ENCODE measurements at regions not wholly inside any gene's neighbourhood (a gene's known extent, or its start where the extent isn't known, plus 50 kb on each side); places are given as distances from the start of the nearest gene placed in this dataset.
"Not testable (repeated sequence)": the region's sequence is repeated elsewhere in the genome, so short reads cannot be mapped to it uniquely, and the experiment has no call there.

DNA sequence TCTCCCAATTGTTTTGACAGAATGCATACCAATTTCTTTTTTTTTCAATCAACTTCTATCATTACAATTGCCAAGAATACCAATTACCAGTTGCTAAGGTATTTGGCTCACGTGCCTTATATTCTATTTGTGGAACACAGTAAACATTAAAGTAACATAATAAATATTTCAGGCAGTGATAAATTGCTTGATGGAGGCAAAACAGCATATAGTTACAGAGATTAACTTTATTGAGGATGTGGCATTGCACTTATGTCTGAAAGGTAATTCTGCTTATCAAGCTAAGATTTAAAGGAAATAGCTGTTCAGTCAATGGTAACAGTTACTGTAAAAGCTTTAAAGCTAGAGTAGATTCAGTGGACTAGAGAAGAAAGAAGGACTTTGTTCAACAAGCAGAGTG is 1107.8 kb downstream of the FSCB start:
- H3K27me3 Mint-ChIP-seq (ENCODE audit: low read depth) = no peaks in the 10 kb centered on the region
- H3K4me1 Mint-ChIP-seq (ENCODE audit: low read depth) = no peaks in the 10 kb centered on the region
- no peak overlapping the region for H3K27ac Mint-ChIP-seq (ENCODE audit: unreplicated experiment)
- no peaks in the 10 kb centered on the region for H3K36me3 Mint-ChIP-seq (ENCODE audit: low read depth)
- TF ChIP-seq CTCF (IDR thresholded peaks at IDR 0.05) = no peak
- no peak for DNase-seq (ENCODE audit: low spot score)
- H3K9me3 Mint-ChIP-seq (ENCODE audit: low read depth) = peaks cover 5% of the 10 kb centered on the region
- no peak overlapping the region for H3K4me3 Mint-ChIP-seq (ENCODE audit: unreplicated experiment)

- H3K27ac Mint-ChIP-seq (ENCODE audit: unreplicated experiment); H3K4me1 Mint-ChIP-seq (ENCODE audit: low read depth); H3K36me3 Mint-ChIP-seq (ENCODE audit: low read depth); H3K4me3 Mint-ChIP-seq (ENCODE audit: unreplicated experiment); H3K27me3 Mint-ChIP-seq (ENCODE audit: low read depth); DNase-seq (ENCODE audit: low spot score); H3K9me3 Mint-ChIP-seq (ENCODE audit: low read depth): not testable (repeated sequence)
Observed at GRCh38 chr14:43370565-43370896, 1136.6 kb downstream of the FSCB start.

GRCh38 chr14:43369710-43370564 is 1137.1 kb downstream of the FSCB start:
- DNase-seq (ENCODE audit: low spot score) = no peak
- H3K27ac Mint-ChIP-seq (ENCODE audit: unreplicated experiment) = no peak overlapping the region
- H3K4me3 Mint-ChIP-seq (ENCODE audit: unreplicated experiment) = no peak overlapping the region
- TF ChIP-seq CTCF (IDR thresholded peaks at IDR 0.05) = no peak
- H3K9me3 Mint-ChIP-seq (ENCODE audit: low read depth) = peaks cover 5% of the 10 kb centered on the region
- no peaks in the 10 kb centered on the region for H3K36me3 Mint-ChIP-seq (ENCODE audit: low read depth)
- no peaks in the 10 kb centered on the region for H3K27me3 Mint-ChIP-seq (ENCODE audit: low read depth)
- no peaks in the 10 kb centered on the region for H3K4me1 Mint-ChIP-seq (ENCODE audit: low read depth)

GRCh38 chr14:43362586-43362985 is 1144.5 kb downstream of the FSCB start:
- no peaks in the 10 kb centered on the region for H3K27me3 Mint-ChIP-seq (ENCODE audit: low read depth)
- H3K4me3 Mint-ChIP-seq (ENCODE audit: unreplicated experiment) = no peak overlapping the region
- H3K27ac Mint-ChIP-seq (ENCODE audit: unreplicated experiment) = no peak overlapping the region
- TF ChIP-seq CTCF (IDR thresholded peaks at IDR 0.05) = no peak
- peaks cover 3% of the 10 kb centered on the region for H3K9me3 Mint-ChIP-seq (ENCODE audit: low read depth)
- DNase-seq (ENCODE audit: low spot score) = no peak
- H3K36me3 Mint-ChIP-seq (ENCODE audit: low read depth) = no peaks in the 10 kb centered on the region
- no peaks in the 10 kb centered on the region for H3K4me1 Mint-ChIP-seq (ENCODE audit: low read depth)

DNA sequence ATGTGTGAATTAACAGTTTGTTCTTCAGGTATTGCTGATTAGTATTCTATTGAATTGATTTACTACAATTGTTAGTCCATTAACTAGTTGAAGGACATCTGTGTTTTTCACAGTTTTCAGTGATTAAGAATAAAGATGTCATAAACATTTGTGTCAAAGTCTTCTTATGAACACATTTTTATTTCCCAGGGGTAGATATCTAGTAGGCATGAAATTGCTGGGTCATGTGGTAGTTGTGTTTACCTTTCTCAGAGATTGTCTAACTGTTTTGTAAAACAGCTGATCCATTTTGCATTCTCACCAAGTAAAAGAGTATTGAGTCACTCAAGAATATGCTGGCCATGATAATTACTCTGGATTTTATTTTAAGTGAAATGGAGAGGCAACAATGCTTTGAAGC is 1145.3 kb downstream of the FSCB start:
- H3K9me3 Mint-ChIP-seq (ENCODE audit: low read depth) = peaks cover 3% of the 10 kb centered on the region
- H3K4me1 Mint-ChIP-seq (ENCODE audit: low read depth) = no peaks in the 10 kb centered on the region
- no peak for DNase-seq (ENCODE audit: low spot score)
- TF ChIP-seq CTCF (IDR thresholded peaks at IDR 0.05) = no peak
- no peaks in the 10 kb centered on the region for H3K36me3 Mint-ChIP-seq (ENCODE audit: low read depth)
- no peaks in the 10 kb centered on the region for H3K27me3 Mint-ChIP-seq (ENCODE audit: low read depth)
- H3K27ac Mint-ChIP-seq (ENCODE audit: unreplicated experiment) = no peak overlapping the region
- no peak overlapping the region for H3K4me3 Mint-ChIP-seq (ENCODE audit: unreplicated experiment)

DNA sequence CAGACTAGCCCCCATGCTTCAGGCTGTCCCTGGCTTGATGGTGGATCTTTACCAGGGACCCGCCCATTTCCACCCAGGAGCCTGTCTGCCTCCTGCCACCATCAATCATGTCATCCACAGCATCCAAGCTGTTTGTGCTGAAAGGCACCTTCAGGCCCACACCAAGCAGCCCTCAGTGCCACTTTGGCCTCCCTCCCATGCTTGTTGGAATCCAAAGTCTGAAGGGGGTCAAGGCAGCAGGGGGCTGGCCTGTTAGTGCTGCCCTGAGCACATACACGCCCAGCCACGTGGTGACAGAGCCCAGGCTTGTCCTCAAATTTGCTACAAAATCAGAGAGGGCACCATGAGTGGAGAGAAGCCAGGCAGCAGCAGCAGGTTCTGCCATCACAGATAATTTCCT is 1146.8 kb downstream of the FSCB start:
- TF ChIP-seq CTCF (IDR thresholded peaks at IDR 0.05) = no peak

More for the DNA sequence above, 1146.8 kb downstream of the FSCB start:
- Mint-ChIP-seq H3K4me3 (ENCODE audit: unreplicated experiment) (no peak overlapping the region), H3K36me3 (ENCODE audit: low read depth) (no peaks in the 10 kb centered on the region), H3K27ac (ENCODE audit: unreplicated experiment) (no peak overlapping the region), H3K27me3 (ENCODE audit: low read depth) (no peaks in the 10 kb centered on the region), H3K4me1 (ENCODE audit: low read depth) (no peaks in the 10 kb centered on the region), H3K9me3 (ENCODE audit: low read depth) (no peaks in the 10 kb centered on the region)
- DNase-seq (ENCODE audit: low spot score) = no peak

Measured in chondrocyte (in vitro differentiated cells).